ENCODE measurements at regions not wholly inside any gene's neighbourhood (a gene's known extent, or its start where the extent isn't known, plus 50 kb on each side); places are given as distances from the start of the nearest gene placed in this dataset.

DNA sequence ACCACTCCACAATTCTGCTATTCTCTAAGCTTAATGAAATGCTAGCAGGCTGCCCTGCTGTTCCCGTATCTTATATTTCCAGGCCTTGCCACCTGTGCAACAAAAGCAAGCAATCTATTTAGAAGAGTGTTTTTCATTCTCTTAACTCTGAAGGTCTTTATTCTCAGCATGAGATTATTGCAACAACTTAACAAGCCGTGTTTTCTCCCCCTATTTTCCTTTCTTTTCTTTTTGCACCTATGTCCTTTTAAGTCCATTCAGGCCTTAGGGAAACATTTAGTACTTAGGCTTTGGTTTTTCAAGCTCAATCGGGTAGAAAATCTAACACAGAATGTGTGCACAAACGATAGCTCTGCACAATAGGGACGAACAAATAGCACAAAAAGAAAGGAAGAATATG is 89.6 kb upstream of the DMRTA1 start:
- H3K36me3 ChIP-seq (replicated peaks in 1 of 2; ENCODE audit: insufficient read depth in 1 of 2, low read depth in 2 of 2): no peaks in the 10 kb centered on the region
- intact Hi-C loops (cut with DNase I): no loop called here
- H3K4me3 ChIP-seq: no peak overlapping the region
- DNase-seq: no peak
- H3K4me1 ChIP-seq: no peaks in the 10 kb centered on the region
- 37 to 41% methylated on average over 5 of the region's 5 CpGs for WGBS, 2 donors
- H3K27ac ChIP-seq: no peak overlapping the region
- no peak for ATAC-seq
- TF ChIP-seq POLR2A (IDR thresholded peaks at IDR 0.05): no peak
- TF ChIP-seq, protein P1, sequence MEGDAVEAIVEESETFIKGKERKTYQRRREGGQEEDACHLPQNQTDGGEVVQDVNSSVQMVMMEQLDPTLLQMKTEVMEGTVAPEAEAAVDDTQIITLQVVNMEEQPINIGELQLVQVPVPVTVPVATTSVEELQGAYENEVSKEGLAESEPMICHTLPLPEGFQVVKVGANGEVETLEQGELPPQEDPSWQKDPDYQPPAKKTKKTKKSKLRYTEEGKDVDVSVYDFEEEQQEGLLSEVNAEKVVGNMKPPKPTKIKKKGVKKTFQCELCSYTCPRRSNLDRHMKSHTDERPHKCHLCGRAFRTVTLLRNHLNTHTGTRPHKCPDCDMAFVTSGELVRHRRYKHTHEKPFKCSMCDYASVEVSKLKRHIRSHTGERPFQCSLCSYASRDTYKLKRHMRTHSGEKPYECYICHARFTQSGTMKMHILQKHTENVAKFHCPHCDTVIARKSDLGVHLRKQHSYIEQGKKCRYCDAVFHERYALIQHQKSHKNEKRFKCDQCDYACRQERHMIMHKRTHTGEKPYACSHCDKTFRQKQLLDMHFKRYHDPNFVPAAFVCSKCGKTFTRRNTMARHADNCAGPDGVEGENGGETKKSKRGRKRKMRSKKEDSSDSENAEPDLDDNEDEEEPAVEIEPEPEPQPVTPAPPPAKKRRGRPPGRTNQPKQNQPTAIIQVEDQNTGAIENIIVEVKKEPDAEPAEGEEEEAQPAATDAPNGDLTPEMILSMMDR (IDR thresholded peaks at IDR 0.05): no peak
- no peaks in the 10 kb centered on the region for H3K27me3 ChIP-seq
- no peaks in the 10 kb centered on the region for H3K9me3 ChIP-seq

DNA sequence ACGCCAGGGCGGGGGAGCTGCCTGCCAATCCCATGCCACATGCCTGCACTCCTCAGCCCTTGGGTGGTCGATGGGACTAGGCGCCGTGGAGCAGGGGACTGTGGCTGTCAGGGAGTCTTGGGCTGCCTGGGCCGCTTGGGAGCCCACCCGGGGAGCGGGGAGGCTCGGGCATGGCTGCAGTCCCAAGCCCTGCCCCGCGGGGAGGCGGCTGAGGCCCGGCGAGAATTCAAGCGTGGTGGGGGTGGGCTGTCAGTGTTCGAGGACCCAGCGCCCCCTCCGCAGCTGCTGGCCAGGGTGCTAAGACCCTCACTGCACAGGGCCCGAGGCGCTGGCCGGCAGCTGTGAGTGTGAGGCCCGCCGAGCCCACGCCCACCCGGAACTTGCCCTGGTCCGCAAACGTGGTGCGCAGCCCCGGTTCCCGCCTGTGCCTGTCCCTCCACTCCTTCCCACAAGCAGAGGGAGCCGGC is 83.2 kb upstream of the DMRTA1 start:
- Histone ChIP-seq H3K36me3 (replicated peaks in 1 of 2; ENCODE audit: insufficient read depth in 1 of 2, low read depth in 2 of 2) (no peaks in the 10 kb centered on the region), H3K9me3 (peaks cover 0 to 5% (median 0%) of the 10 kb centered on the region in 3 donors), H3K4me1 (no peaks in the 10 kb centered on the region), H3K27ac (no peak overlapping the region), H3K27me3 (no peaks in the 10 kb centered on the region), H3K4me3 (no peak overlapping the region)
- intact Hi-C loops (cut with DNase I): no loop called here
- ATAC-seq (no peak), DNase-seq (no peak)
- no peak for TF ChIP-seq POLR2A (IDR thresholded peaks at IDR 0.05)
- 84 to 85% methylated on average over 8 to 14 of the region's 31 CpGs for WGBS, 2 donors

DNA sequence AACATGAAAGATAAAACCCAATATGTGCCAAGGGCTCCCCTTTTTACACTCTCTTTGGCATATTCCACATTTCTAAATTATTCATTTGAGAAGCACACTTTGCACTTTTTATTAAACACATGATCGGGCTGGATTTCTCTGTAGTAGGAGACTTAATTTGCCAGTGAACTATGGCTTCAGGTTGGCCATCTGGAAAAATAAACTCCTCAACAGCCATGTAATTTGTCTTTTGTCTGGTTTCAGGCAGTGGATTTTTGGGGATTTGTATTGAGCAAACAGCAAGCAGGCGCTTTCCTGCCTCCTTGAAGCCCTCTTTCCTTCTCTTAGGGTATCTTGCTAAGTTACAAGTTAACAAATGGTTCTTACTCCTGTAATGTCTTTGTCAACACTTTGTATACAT is 73.0 kb upstream of the DMRTA1 start:
- Histone ChIP-seq H3K36me3 (replicated peaks in 1 of 2; ENCODE audit: insufficient read depth in 1 of 2, low read depth in 2 of 2) (no peaks in the 10 kb centered on the region), H3K27me3 (no peaks in the 10 kb centered on the region), H3K27ac (no peak overlapping the region), H3K9me3 (no peaks in the 10 kb centered on the region), H3K4me3 (no peak overlapping the region), H3K4me1 (no peaks in the 10 kb centered on the region)
- no peak for DNase-seq
- no peak for TF ChIP-seq POLR2A (IDR thresholded peaks at IDR 0.05)
- TF ChIP-seq, protein P1 (IDR thresholded peaks at IDR 0.05): no peak
- no peak for ATAC-seq
- 65 to 74% methylated on average over 2 of the region's 2 CpGs for WGBS, 2 donors
- intact Hi-C loops (cut with DNase I): no loop called here

DNA sequence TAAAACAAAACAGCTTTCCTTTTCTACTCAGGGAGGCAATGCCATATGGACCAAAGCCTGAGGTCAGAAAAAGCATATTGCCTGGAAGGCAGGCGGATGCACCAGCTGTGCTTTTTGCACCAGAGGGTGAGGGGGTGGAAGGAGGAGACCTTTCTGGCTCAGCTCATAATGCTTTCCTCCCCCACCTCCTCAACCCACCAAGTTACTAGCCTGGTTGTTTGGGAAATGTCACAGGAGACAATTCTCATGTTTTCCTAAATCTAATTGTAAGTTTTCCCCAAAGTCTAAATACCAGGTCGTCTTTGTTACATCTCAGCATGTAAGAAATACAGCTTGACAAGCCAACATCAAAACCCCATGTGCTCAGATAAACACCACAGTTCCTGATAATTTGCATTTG is 72.6 kb upstream of the DMRTA1 start:
- no peaks in the 10 kb centered on the region for H3K9me3 ChIP-seq
- TF ChIP-seq, protein P1 (IDR thresholded peaks at IDR 0.05): no peak
- no peak for TF ChIP-seq POLR2A (IDR thresholded peaks at IDR 0.05)
- no peaks in the 10 kb centered on the region for H3K36me3 ChIP-seq (replicated peaks in 1 of 2; ENCODE audit: insufficient read depth in 1 of 2, low read depth in 2 of 2)
- DNase-seq (no peak), ATAC-seq (no peak)
- H3K27ac ChIP-seq: no peak overlapping the region
- H3K27me3 ChIP-seq: no peaks in the 10 kb centered on the region
- intact Hi-C loops (cut with DNase I): no loop called here
- 59 to 65% methylated on average over 2 of the region's 2 CpGs for WGBS, 2 donors
- H3K4me3 ChIP-seq: no peak overlapping the region
- no peaks in the 10 kb centered on the region for H3K4me1 ChIP-seq

DNA sequence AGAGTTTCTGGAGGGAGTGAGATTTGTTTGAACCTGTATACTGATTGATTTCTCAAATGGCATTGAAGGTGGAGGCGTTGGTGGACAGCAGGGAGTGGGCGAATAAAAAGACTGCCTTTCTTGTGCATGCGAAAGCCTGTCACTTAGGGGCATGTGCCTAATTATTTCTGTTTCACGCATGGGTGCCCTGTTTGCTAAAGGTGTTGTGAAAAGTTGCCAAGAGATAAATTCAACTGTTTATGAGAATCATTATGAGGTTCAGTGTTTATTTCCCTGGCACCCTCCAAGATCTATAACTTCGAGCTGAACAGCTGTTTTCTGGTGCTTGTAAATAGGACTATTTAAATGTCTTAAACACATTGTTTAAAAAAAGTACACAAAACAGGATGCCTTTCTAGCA is 67.4 kb upstream of the DMRTA1 start:
- intact Hi-C loops (cut with DNase I): no loop called here
- H3K4me1 ChIP-seq: no peaks in the 10 kb centered on the region

More for the DNA sequence above, 67.4 kb upstream of the DMRTA1 start:
- TF ChIP-seq, protein P1 (IDR thresholded peaks at IDR 0.05): no peak
- no peak for TF ChIP-seq POLR2A (IDR thresholded peaks at IDR 0.05)
- Histone ChIP-seq H3K36me3 (replicated peaks in 1 of 2; ENCODE audit: insufficient read depth in 1 of 2, low read depth in 2 of 2) (no peaks in the 10 kb centered on the region), H3K27me3 (no peaks in the 10 kb centered on the region), H3K4me3 (no peak overlapping the region), H3K9me3 (no peaks in the 10 kb centered on the region), H3K27ac (no peak overlapping the region)
- DNase-seq: no peak
- 16 to 32% methylated on average over 5 of the region's 5 CpGs for WGBS, 2 donors
- ATAC-seq: no peak

All from body of pancreas (tissue), 4 donors.